HG03103 (cell line): ENCODE measurements at regions not wholly inside any gene's neighbourhood (a gene's known extent, or its start where the extent isn't known, plus 50 kb on each side); places are given as distances from the start of the nearest gene placed in this dataset.

Source experiments
- ATAC-seq: cut with Tn5 transposase; IDR thresholded peaks from one replicate; pipeline ENCODE4 v1.9.1; 2021; ENCODE audit warnings: low read depth; ENCODE audit not compliant: unreplicated experiment

- ATAC-seq = no peak
These were observed 51.4 kb upstream of the ITM2B start for GRCh38 chr13:48181482-48182145.

GRCh38 chr13:48178126-48178525, 54.9 kb upstream of the ITM2B start:
- ATAC-seq = no peak

- ATAC-seq = no peak
These were observed 56.2 kb upstream of the ITM2B start for GRCh38 chr13:48176781-48177180.

GRCh38 chr13:48175185-48175584, 57.8 kb upstream of the ITM2B start:
- ATAC-seq = peak; percentile 74

GRCh38 chr13:48167866-48168265, 65.1 kb upstream of the ITM2B start:
- no peak for ATAC-seq

GRCh38 chr13:48165727-48166126, 67.3 kb upstream of the ITM2B start:
- ATAC-seq = no peak

- no peak for ATAC-seq
These were observed 67.9 kb upstream of the ITM2B start for GRCh38 chr13:48165063-48165462.

- no peak for ATAC-seq
These were observed 68.2 kb upstream of the MED4 start for GRCh38 chr13:48163061-48163460.

- no peak for ATAC-seq
These were observed 67.3 kb upstream of the MED4 start for GRCh38 chr13:48162217-48162616.

GRCh38 chr13:48161530-48162179, 66.8 kb upstream of the MED4 start:
- ATAC-seq = no peak

- ATAC-seq = no peak
These were observed 65.8 kb upstream of the MED4 start for GRCh38 chr13:48160606-48161278.

- no peak for ATAC-seq
These were observed 64.9 kb upstream of the MED4 start for GRCh38 chr13:48159826-48160225.

- ATAC-seq = no peak
These were observed 64.5 kb upstream of the MED4 start for GRCh38 chr13:48159401-48159800.

GRCh38 chr13:48158915-48159314, 64.0 kb upstream of the MED4 start:
- ATAC-seq = no peak

- no peak for ATAC-seq
These were observed 63.4 kb upstream of the MED4 start for GRCh38 chr13:48158290-48158689.

GRCh38 chr13:48156466-48156865, 61.6 kb upstream of the MED4 start:
- no peak for ATAC-seq

- ATAC-seq = peak; percentile 54
These were observed 60.9 kb upstream of the MED4 start for GRCh38 chr13:48155848-48156247.

- ATAC-seq = no peak
These were observed 59.8 kb upstream of the MED4 start for GRCh38 chr13:48154671-48155070.

- no peak for ATAC-seq
These were observed 58.3 kb upstream of the MED4 start for GRCh38 chr13:48153186-48153585.

GRCh38 chr13:48151363-48152161, 56.7 kb upstream of the MED4 start:
- ATAC-seq = no peak

GRCh38 chr13:48148454-48148853, 53.5 kb upstream of the MED4 start:
- ATAC-seq = no peak
